H1 (cell line): ENCODE measurements at regions not wholly inside any gene's neighbourhood (a gene's known extent, or its start where the extent isn't known, plus 50 kb on each side); places are given as distances from the start of the nearest gene placed in this dataset.

Source experiments
- CTCF ChIA-PET: fragments of 300-600 bp; sonication (Branson Sonifier 250); formaldehyde crosslinking; loops from one replicate; lab custom pipeline; 2021; ENCODE audit not compliant: partially characterized antibody; lab: Charles Lee
- POLR2A ChIA-PET: fragments of 300-600 bp; sonication (Branson Sonifier 250); formaldehyde crosslinking; loops from one replicate; lab custom pipeline; 2021; ENCODE audit warnings: inconsistent platforms; ENCODE audit not compliant: partially characterized antibody; lab: Charles Lee
- DNase-seq, 2 experiments: peaks; one replicate each; pipeline versions ENCODE4 v3.0.0 to v3.0.0-alpha.2; 2010 to 2022; ENCODE audit warnings: low spot score in 2 of 2, low read depth in 1 of 2, mixed read lengths in 1 of 2
- FAIRE-seq: peaks from 2 replicates; lab custom pipeline; 2011; peaks lifted over from hg19 to GRCh38; lab: Jason Lieb, UNC
- H2AFZ ChIP-seq: 2 replicates; pipeline ENCODE4 v1.8.1; 2012; ENCODE audit warnings: low read length, inconsistent platforms
- H2AK5ac ChIP-seq: 2 replicates; pipeline ENCODE4 v1.6.1; 2013; ENCODE audit warnings: low read depth, low read length
- H2BK120ac ChIP-seq: replicated peaks from 2 replicates; pipeline ENCODE3; 2013; ENCODE audit warnings: low read depth, low read length, inconsistent platforms
- H2BK12ac ChIP-seq: 2 replicates; pipeline ENCODE4 v1.6.1; 2013; ENCODE audit warnings: low read depth, low read length
- H2BK15ac ChIP-seq: 2 replicates; pipeline ENCODE4 v1.6.1; 2013; ENCODE audit warnings: low read length
- H2BK20ac ChIP-seq: 2 replicates; pipeline ENCODE4 v1.6.1; 2013; ENCODE audit warnings: low read length
- H2BK5ac ChIP-seq: 2 replicates; pipeline ENCODE4 v1.6.1; 2013; ENCODE audit warnings: low read depth, low read length
- H3K14ac ChIP-seq: 2 replicates; pipeline ENCODE4 v1.6.1; 2013; ENCODE audit warnings: inconsistent platforms; ENCODE audit not compliant: insufficient read length
- H3K18ac ChIP-seq: 2 replicates; pipeline ENCODE4 v1.6.1; 2013; ENCODE audit warnings: low read length; ENCODE audit errors: extremely low read depth
- H3K23ac ChIP-seq: 2 replicates; pipeline ENCODE4 v1.6.1; 2013; ENCODE audit warnings: inconsistent platforms; ENCODE audit not compliant: insufficient read length
- H3K23me2 ChIP-seq: 2 replicates; pipeline ENCODE4 v1.6.1; 2013; ENCODE audit warnings: low read depth, low read length
- H3K27ac ChIP-seq: 2 replicates; pipeline ENCODE4 v1.6.1; 2011; ENCODE audit warnings: low read depth, low read length, inconsistent platforms
- H3K27me3 ChIP-seq, 4 experiments: replicated peaks in 1 of 4; 1 replicate in 1 of 4; 2 replicates in 3 of 4; pipeline versions ENCODE4 v1.6.1 to v1.8.1; 2011 to 2013; ENCODE audit warnings: low read length in 3 of 4, mild to moderate bottlenecking in 3 of 4, inconsistent platforms in 2 of 4, mixed read lengths in 2 of 4, moderate library complexity in 1 of 4; ENCODE audit not compliant: control insufficient read depth in 3 of 4, insufficient read depth in 3 of 4; ENCODE audit errors: extremely low read depth in 1 of 4
- H3K36me3 ChIP-seq, 4 experiments: 2 replicates each; pipeline versions ENCODE4 v1.6.1 to v1.8.1; 2011 to 2013; ENCODE audit warnings: mild to moderate bottlenecking in 4 of 4, low read length in 3 of 4, moderate library complexity in 2 of 4, control low read depth in 1 of 4, inconsistent platforms in 1 of 4; ENCODE audit not compliant: insufficient read depth in 4 of 4, control insufficient read depth in 2 of 4
- H3K4ac ChIP-seq: replicated peaks from 2 replicates; pipeline ENCODE3; 2013; ENCODE audit warnings: low read length, low read depth, mixed read lengths, inconsistent platforms; ENCODE audit not compliant: insufficient read length
- H3K4me1 ChIP-seq, 4 experiments: replicated peaks in 1 of 4; 1 replicate in 1 of 4; 2 replicates in 3 of 4; pipeline versions ENCODE4 v1.6.1 to v1.8.1; 2011 to 2013; ENCODE audit warnings: low read length in 3 of 4, inconsistent platforms in 2 of 4, mixed read lengths in 1 of 4; ENCODE audit not compliant: insufficient read depth in 4 of 4, control insufficient read depth in 3 of 4
- H3K4me2 ChIP-seq, 2 experiments: 2 replicates each; pipeline versions ENCODE4 v1.6.1 to v1.8.1; 2011 to 2013; ENCODE audit warnings: low read depth in 2 of 2, low read length in 2 of 2, control low read depth in 1 of 2, inconsistent platforms in 1 of 2, mild to moderate bottlenecking in 1 of 2; ENCODE audit not compliant: insufficient read depth in 1 of 2
- H3K4me3 ChIP-seq, 4 experiments: fragments of 200-600, 300-600 bp in 1 of 4; sonication (generic), shearing (Covaris generic), sonication (Bioruptor Twin) in 1 of 4; 2 replicates each; pipeline versions ENCODE4 v1.5.1 to v1.8.1; 2011 to 2016; ENCODE audit warnings: low read length in 4 of 4, low read depth in 3 of 4, control low read depth in 2 of 4, inconsistent platforms in 2 of 4, mild to moderate bottlenecking in 2 of 4, mixed read lengths in 1 of 4, moderate library complexity in 1 of 4; ENCODE audit not compliant: insufficient read depth in 2 of 4; ENCODE audit errors: extremely low read depth in 1 of 4
- H3K56ac ChIP-seq: replicated peaks from 2 replicates; pipeline ENCODE3; 2013; ENCODE audit warnings: low read depth, mild to moderate bottlenecking, mixed read lengths, low read length, inconsistent platforms; ENCODE audit not compliant: insufficient read length
- H3K79me1 ChIP-seq: 2 replicates; pipeline ENCODE4 v1.6.1; 2013; ENCODE audit warnings: low read depth, low read length, control low read depth
- H3K79me2 ChIP-seq, 2 experiments: 2 replicates each; pipeline versions ENCODE4 v1.6.1 to v1.8.1; 2012 to 2013; ENCODE audit warnings: low read length in 2 of 2, mild to moderate bottlenecking in 2 of 2, inconsistent platforms in 1 of 2; ENCODE audit not compliant: insufficient read depth in 2 of 2, control insufficient read depth in 1 of 2
- H3K9ac ChIP-seq, 4 experiments: replicated peaks in 1 of 4; 1 replicate in 1 of 4; 2 replicates in 3 of 4; pipeline versions ENCODE4 v1.6.1 to v1.8.1; 2011 to 2013; ENCODE audit warnings: low read depth in 3 of 4, low read length in 3 of 4, control low read depth in 2 of 4, mild to moderate bottlenecking in 2 of 4, moderate library complexity in 2 of 4, inconsistent platforms in 1 of 4; ENCODE audit errors: extremely low read depth in 1 of 4
- H3K9me3 ChIP-seq, 2 experiments: 2 replicates each; pipeline versions ENCODE4 v1.6.1 to v1.8.1; 2012 to 2013; ENCODE audit warnings: mild to moderate bottlenecking in 2 of 2, moderate library complexity in 2 of 2, control low read depth in 1 of 2, inconsistent platforms in 1 of 2, low read depth in 1 of 2, low read length in 1 of 2, mixed read lengths in 1 of 2; ENCODE audit not compliant: insufficient read depth in 2 of 2
- H4K20me1 ChIP-seq, 2 experiments: replicated peaks in 1 of 2; 2 replicates each; pipeline versions ENCODE3 to v1.8.1; 2011 to 2013; ENCODE audit warnings: inconsistent platforms in 2 of 2, low read length in 2 of 2, mild to moderate bottlenecking in 1 of 2; ENCODE audit not compliant: insufficient read depth in 2 of 2, control insufficient read depth in 1 of 2
- H4K5ac ChIP-seq: 2 replicates; pipeline ENCODE4 v1.6.1; 2013; ENCODE audit warnings: low read length, low read depth, mixed read lengths, inconsistent platforms; ENCODE audit not compliant: insufficient read length
- H4K8ac ChIP-seq: 2 replicates; pipeline ENCODE4 v1.8.0; 2013; ENCODE audit warnings: mild to moderate bottlenecking, moderate library complexity, low read length, inconsistent platforms; ENCODE audit not compliant: insufficient read depth; ENCODE audit errors: extremely low read depth
- H4K91ac ChIP-seq: replicated peaks from 2 replicates; pipeline ENCODE3; 2013; ENCODE audit warnings: low read length, mixed read lengths, inconsistent platforms; ENCODE audit not compliant: insufficient read length
- BRCA1 ChIP-seq: IDR thresholded peaks from 2 replicates; pipeline ENCODE4 v1.6.1; 2012; ENCODE audit warnings: low read depth, low read length, improper control_type of control experiment
- CHD1 ChIP-seq: IDR thresholded peaks from 2 replicates; pipeline ENCODE4 v1.6.1; 2012; ENCODE audit warnings: low read depth, low read length, improper control_type of control experiment
- CTCF ChIP-seq, 3 experiments: IDR thresholded peaks; 1 replicate in 2 of 3; 2 replicates in 1 of 3; pipeline versions ENCODE4 v1.5.1 to v1.6.1; 2011; ENCODE audit warnings: low read length in 3 of 3, mild to moderate bottlenecking in 3 of 3, inconsistent platforms in 2 of 3, low read depth in 1 of 3, moderate library complexity in 1 of 3; ENCODE audit not compliant: insufficient read depth in 1 of 3; ENCODE audit errors: control extremely low read depth in 1 of 3
- GTF2F1 ChIP-seq: IDR thresholded peaks from 2 replicates; pipeline ENCODE4 v1.6.1; 2012; ENCODE audit warnings: low read depth, low read length, improper control_type of control experiment, borderline replicate concordance
- HDAC6 ChIP-seq: IDR thresholded peaks from one replicate; pipeline ENCODE4 v1.7.1; 2012; ENCODE audit warnings: low read depth, mild to moderate bottlenecking, inconsistent platforms, low read length, moderate library complexity
- JUND ChIP-seq: IDR thresholded peaks from 2 replicates; pipeline ENCODE4 v1.6.1; 2011; ENCODE audit warnings: mild to moderate bottlenecking, improper control_type of control experiment, low read length
- POU5F1 ChIP-seq: IDR thresholded peaks from 2 replicates; pipeline ENCODE4 v1.6.1; 2011; ENCODE audit warnings: low read depth, mild to moderate bottlenecking, low read length, moderate library complexity
- RBBP5 ChIP-seq: IDR thresholded peaks from 2 replicates; pipeline ENCODE4 v1.7.1; 2012; ENCODE audit warnings: low read depth, mild to moderate bottlenecking, inconsistent platforms, low read length, moderate library complexity, borderline replicate concordance
- SIN3A ChIP-seq, 2 experiments: IDR thresholded peaks in 1 of 2; conservative IDR thresholded peaks in 1 of 2; 2 replicates each; pipeline ENCODE4 v1.6.1; 2011 to 2012; ENCODE audit warnings: low read length in 2 of 2, improper control_type of control experiment in 1 of 2, low read depth in 1 of 2, mild to moderate bottlenecking in 1 of 2
- SP2 ChIP-seq: IDR thresholded peaks from 2 replicates; pipeline ENCODE4 v1.6.1; 2012; ENCODE audit warnings: mild to moderate bottlenecking, low read length, inconsistent platforms
- TBP ChIP-seq: IDR thresholded peaks from 2 replicates; pipeline ENCODE4 v1.6.1; 2011; ENCODE audit warnings: low read depth, low read length, improper control_type of control experiment
- USF2 ChIP-seq: IDR thresholded peaks from 2 replicates; pipeline ENCODE4 v1.6.1; 2011; ENCODE audit warnings: low read length, improper control_type of control experiment
- WGBS, 2 experiments: shearing (Covaris generic) in 1 of 2; methylation state at CpG; one replicate each; pipeline versions ENCODE4 v1.1.6 to v1.1.7; 2013 to 2015; ENCODE audit warnings: low lambda C conversion rate in 2 of 2, mixed read lengths in 2 of 2, inconsistent platforms in 1 of 2, low coverage in 1 of 2, missing lambda C conversion rate in 1 of 2; ENCODE audit not compliant: insufficient replicate concordance in 2 of 2, insufficient coverage in 1 of 2, insufficient read length in 1 of 2; ENCODE audit errors: extremely low coverage in 1 of 2, missing lambda C conversion rate in 1 of 2; 5-methylcytosine and 5-hydroxymethylcytosine counted together

- ChIA-PET POLR2A (no interaction called here), CTCF (interaction anchor here (1.2 to 6.5 kb wide), 2 partner anchors 14 to 126 kb away, joined by 3 to 38 read pairs; no protein-coding TSS in a partner anchor)
- no peak overlapping the region for H4K8ac ChIP-seq
- H3K79me2 ChIP-seq = no peaks in the 10 kb centered on the region; a peak in 1 of 4 replicates
- H2AFZ ChIP-seq = no peak overlapping the region
- no peak overlapping the region for H2BK15ac ChIP-seq
- H3K27me3 ChIP-seq = no peaks in the 10 kb centered on the region
- H2BK120ac ChIP-seq = no peak overlapping the region
- no peak overlapping the region for H3K56ac ChIP-seq
- no peak overlapping the region for H2BK5ac ChIP-seq
- 100% methylated on average over 1 of the region's 1 CpG; no CpG with 5 or more reads in 1 of the 2 experiments for WGBS, 2 experiments
- H2AK5ac ChIP-seq = no peak overlapping the region
- no peak overlapping the region for H4K5ac ChIP-seq
- H3K4me2 ChIP-seq = no peak overlapping the region
- H2BK20ac ChIP-seq = no peak overlapping the region
- H3K79me1 ChIP-seq = no peaks in the 10 kb centered on the region
- no peak overlapping the region for H3K4ac ChIP-seq
- H3K4me3 ChIP-seq = no peak overlapping the region
- no peak overlapping the region for H3K18ac ChIP-seq
- DNase-seq (no peak), FAIRE-seq (no peak)
- H3K23ac ChIP-seq = no peak overlapping the region
- H3K9ac ChIP-seq = no peak overlapping the region
- H2BK12ac ChIP-seq = no peak overlapping the region
- no peaks in the 10 kb centered on the region for H4K20me1 ChIP-seq
- H3K9me3 ChIP-seq = no peaks in the 10 kb centered on the region
- H3K23me2 ChIP-seq = no peaks in the 10 kb centered on the region
- no peak overlapping the region for H3K14ac ChIP-seq
- no peaks in the 10 kb centered on the region for H3K4me1 ChIP-seq
- TF ChIP-seq GTF2F1 = no peak
- no peak for TF ChIP-seq HDAC6
- TF ChIP-seq SP2 = no peak
- TF ChIP-seq RBBP5 = no peak
- TF ChIP-seq BRCA1 = no peak
- TF ChIP-seq POU5F1 = no peak
- no peak for TF ChIP-seq CTCF (IDR thresholded peaks at IDR 0.05; ENCODE audit: control extremely low read depth in 1 of 3, insufficient read depth in 1 of 3, low read depth in 1 of 3, low read length in 3 of 3)
- TF ChIP-seq USF2 = no peak
- no peak for TF ChIP-seq SIN3A (conservative IDR thresholded peaks at IDR 0.05 in 1 of 2, IDR thresholded peaks at IDR 0.05 in 1 of 2; ENCODE audit: low read depth in 1 of 2, low read length in 2 of 2)
- TF ChIP-seq CHD1 = no peak
- no peak for TF ChIP-seq JUND
- TF ChIP-seq TBP = no peak
- H3K27ac ChIP-seq = no peak overlapping the region
- no peaks in the 10 kb centered on the region for H3K36me3 ChIP-seq
- no peak overlapping the region for H4K91ac ChIP-seq
Measured at GRCh38 chr2:220011859-220012258, 384.4 kb downstream of the SLC4A3 start.
